ENCODE measurements at regions not wholly inside any gene's neighbourhood (a gene's known extent, or its start where the extent isn't known, plus 50 kb on each side); places are given as distances from the start of the nearest gene placed in this dataset.

DNA sequence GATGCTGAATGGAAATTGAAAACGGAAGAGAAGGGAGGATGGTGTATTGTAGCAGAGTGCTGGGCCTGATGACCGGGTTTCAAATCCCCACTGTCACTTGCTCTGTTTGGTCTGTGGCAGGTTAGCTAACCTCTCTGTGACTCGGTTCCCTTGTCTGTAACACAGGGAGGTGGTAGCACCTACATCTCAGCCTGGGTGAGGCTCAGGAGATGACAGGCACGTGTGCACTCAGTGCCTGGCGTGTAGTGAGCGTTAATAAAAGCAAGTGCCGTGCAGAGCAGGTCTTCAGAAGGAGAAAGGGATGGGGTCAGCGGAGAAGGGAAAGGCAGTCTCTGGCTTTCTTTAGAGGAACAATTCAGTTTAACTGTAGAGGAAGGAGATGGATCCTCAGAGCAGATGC lies 125.5 kb upstream of the SMIM21 start:
- ChIA-PET CTCF (no interaction called here), POLR2A (no interaction called here)
- TF ChIP-seq FOXK2 (IDR thresholded peaks at IDR 0.05) (no peak), FOXM1 (IDR thresholded peaks at IDR 0.05; ENCODE audit: borderline replicate concordance) (no peak), ARNT (IDR thresholded peaks at IDR 0.05) (no peak), HDGF (IDR thresholded peaks at IDR 0.05; ENCODE audit: borderline replicate concordance) (no peak), CTBP1 (IDR thresholded peaks at IDR 0.05; ENCODE audit: borderline replicate concordance) (no peak), FOXA1 (IDR thresholded peaks at IDR 0.05) (no peak), TARDBP (IDR thresholded peaks at IDR 0.05) (no peak), SP1 (IDR thresholded peaks at IDR 0.05) (no peak), NFRKB (IDR thresholded peaks at IDR 0.05) (no peak), ELF4 (IDR thresholded peaks at IDR 0.05) (no peak), LEF1 (IDR thresholded peaks at IDR 0.05; ENCODE audit: borderline replicate concordance) (no peak), SUZ12 (IDR thresholded peaks at IDR 0.05) (no peak), L3MBTL2 (conservative IDR thresholded peaks at IDR 0.05) (no peak), ZNF384 (IDR thresholded peaks at IDR 0.05) (no peak), BHLHE40 (IDR thresholded peaks at IDR 0.05; ENCODE audit: borderline replicate concordance) (no peak)
- TF ChIP-seq, protein P1, sequence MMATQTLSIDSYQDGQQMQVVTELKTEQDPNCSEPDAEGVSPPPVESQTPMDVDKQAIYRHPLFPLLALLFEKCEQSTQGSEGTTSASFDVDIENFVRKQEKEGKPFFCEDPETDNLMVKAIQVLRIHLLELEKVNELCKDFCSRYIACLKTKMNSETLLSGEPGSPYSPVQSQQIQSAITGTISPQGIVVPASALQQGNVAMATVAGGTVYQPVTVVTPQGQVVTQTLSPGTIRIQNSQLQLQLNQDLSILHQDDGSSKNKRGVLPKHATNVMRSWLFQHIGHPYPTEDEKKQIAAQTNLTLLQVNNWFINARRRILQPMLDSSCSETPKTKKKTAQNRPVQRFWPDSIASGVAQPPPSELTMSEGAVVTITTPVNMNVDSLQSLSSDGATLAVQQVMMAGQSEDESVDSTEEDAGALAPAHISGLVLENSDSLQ (IDR thresholded peaks at IDR 0.05), result no peak
- no peak for DNase-seq (ENCODE audit: extremely low spot score)

DNA sequence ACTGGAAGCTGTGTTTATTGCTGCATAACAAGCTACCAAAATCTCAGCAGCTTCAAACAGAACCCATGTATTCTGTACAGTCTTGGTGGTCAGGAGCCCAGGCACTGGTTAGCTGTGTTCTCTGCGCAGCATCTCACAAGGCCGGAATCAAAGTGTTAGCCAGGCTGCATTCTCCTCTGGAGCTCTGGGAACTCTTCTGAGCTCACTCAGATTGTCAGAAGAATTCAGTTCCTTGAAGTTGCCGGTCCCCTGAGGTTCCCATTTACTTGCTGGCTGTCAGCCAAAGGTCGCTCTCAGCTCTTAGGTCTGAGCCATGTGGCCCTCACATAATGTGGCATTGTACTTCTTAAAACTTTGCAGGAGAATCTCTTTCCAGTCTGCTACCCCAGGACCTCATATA lies 123.6 kb upstream of the SMIM21 start:
- no peak for DNase-seq (ENCODE audit: extremely low spot score)
- CTCF ChIA-PET, result no interaction called here
- TF ChIP-seq SUZ12 (IDR thresholded peaks at IDR 0.05), result no peak
- no peak for TF ChIP-seq SP1 (IDR thresholded peaks at IDR 0.05)
- no peak for TF ChIP-seq L3MBTL2 (conservative IDR thresholded peaks at IDR 0.05)
- TF ChIP-seq FOXA1 (IDR thresholded peaks at IDR 0.05), result no peak
- no peak for TF ChIP-seq FOXK2 (IDR thresholded peaks at IDR 0.05)
- no peak for TF ChIP-seq CTBP1 (IDR thresholded peaks at IDR 0.05; ENCODE audit: borderline replicate concordance)
- no peak for TF ChIP-seq ZNF384 (IDR thresholded peaks at IDR 0.05)
- TF ChIP-seq ARNT (IDR thresholded peaks at IDR 0.05), result no peak
- TF ChIP-seq LEF1 (IDR thresholded peaks at IDR 0.05; ENCODE audit: borderline replicate concordance), result no peak
- no peak for TF ChIP-seq ELF4 (IDR thresholded peaks at IDR 0.05)
- POLR2A ChIA-PET, result no interaction called here

DNA sequence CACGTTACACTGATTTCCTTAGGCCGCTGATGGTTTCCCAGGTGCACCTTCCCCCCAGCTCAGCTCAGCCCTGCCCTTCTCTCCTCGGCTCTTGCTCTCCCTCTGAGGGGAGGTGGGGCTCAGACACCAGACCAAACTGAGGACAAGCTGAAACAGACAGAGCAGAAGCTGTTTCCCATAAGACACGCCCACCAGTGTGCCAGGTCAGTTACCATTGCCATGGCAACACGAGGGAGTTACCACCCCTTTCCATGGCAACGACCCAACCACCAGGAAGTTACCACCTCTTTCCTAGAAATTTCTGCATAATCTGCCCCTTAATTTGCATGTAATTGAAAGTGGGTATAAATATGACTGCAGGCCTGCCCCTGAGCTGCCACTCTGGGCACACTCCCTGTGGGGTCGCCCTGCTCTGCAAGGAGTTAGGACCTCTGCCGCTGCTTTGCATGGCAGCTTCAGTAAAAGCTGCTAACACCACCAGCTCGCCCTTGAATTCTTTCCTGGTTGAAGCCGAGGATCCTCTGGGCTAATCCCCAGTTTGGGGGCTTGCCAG lies 120.9 kb upstream of the SMIM21 start:
- POLR2A ChIA-PET, result no interaction called here
- CTCF ChIA-PET, result interaction anchor here (1.1 kb wide), 1 partner anchor 17 kb away, joined by 3 read pairs; no protein-coding TSS in a partner anchor
- DNase-seq (ENCODE audit: extremely low spot score), result no peak
- TF ChIP-seq ARNT (IDR thresholded peaks at IDR 0.05) (no peak), LEF1 (IDR thresholded peaks at IDR 0.05; ENCODE audit: borderline replicate concordance) (no peak), SUZ12 (IDR thresholded peaks at IDR 0.05) (no peak), ELF4 (IDR thresholded peaks at IDR 0.05) (no peak), NFRKB (IDR thresholded peaks at IDR 0.05) (no peak), FOXK2 (IDR thresholded peaks at IDR 0.05) (no peak), ZNF384 (IDR thresholded peaks at IDR 0.05) (no peak)

DNA sequence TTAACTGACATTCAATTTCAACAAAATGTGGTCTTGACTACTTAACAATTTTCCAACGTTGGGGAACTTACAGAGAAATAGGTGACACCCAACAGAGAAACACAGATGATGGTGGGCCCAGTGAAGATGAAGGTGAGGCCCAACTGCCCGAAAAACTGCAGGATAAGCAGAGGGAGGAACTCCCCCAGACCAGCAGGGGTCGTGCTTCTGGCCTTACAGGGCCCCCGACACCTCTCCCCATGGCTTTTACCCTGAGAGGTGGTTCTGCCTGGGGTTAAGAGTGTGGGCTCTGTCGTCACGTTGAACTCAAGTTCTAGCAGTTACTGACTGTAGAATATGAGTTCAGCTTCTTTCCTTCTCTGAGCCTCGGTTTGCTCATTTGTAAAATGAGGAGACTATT lies 119.5 kb upstream of the SMIM21 start:
- ChIA-PET POLR2A (interaction anchor here (0.8 kb wide), 1 partner anchor 105 kb away, joined by 3 read pairs; no protein-coding TSS in a partner anchor), CTCF (interaction anchor here (0.6 to 1.1 kb wide), 2 partner anchors 16 to 888 kb away, joined by 3 read pairs; no protein-coding TSS in a partner anchor)
- no peak for DNase-seq (ENCODE audit: extremely low spot score)
- TF ChIP-seq CTBP1 (IDR thresholded peaks at IDR 0.05; ENCODE audit: borderline replicate concordance), result no peak

DNA sequence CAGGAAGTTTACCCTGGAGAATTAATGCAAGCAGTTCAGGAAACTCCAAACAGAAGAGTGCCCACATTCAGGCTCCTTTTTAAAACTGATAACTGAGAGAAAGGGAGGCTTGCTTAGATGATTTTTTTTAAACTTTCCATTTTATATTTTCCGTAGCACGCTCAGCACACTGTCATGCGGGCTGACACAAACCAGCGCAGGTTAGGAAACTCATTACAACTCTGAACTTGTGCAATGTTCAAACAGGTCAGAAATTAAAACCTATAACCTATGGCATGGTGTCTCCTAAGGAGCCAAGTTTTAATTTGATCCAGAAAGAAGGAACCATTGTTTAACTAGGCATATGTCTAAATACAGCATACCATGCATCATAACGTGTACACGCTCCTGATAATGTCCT lies 117.7 kb upstream of the SMIM21 start:
- TF ChIP-seq SP1 (IDR thresholded peaks at IDR 0.05) (no peak), HDGF (IDR thresholded peaks at IDR 0.05; ENCODE audit: borderline replicate concordance) (no peak), ARNT (IDR thresholded peaks at IDR 0.05) (no peak), SUZ12 (IDR thresholded peaks at IDR 0.05) (no peak), ZNF384 (IDR thresholded peaks at IDR 0.05) (no peak), ELF4 (IDR thresholded peaks at IDR 0.05) (no peak), NFRKB (IDR thresholded peaks at IDR 0.05) (no peak)
- POLR2A ChIA-PET, result no interaction called here
- no peak for DNase-seq (ENCODE audit: extremely low spot score)
- CTCF ChIA-PET, result no interaction called here

DNA sequence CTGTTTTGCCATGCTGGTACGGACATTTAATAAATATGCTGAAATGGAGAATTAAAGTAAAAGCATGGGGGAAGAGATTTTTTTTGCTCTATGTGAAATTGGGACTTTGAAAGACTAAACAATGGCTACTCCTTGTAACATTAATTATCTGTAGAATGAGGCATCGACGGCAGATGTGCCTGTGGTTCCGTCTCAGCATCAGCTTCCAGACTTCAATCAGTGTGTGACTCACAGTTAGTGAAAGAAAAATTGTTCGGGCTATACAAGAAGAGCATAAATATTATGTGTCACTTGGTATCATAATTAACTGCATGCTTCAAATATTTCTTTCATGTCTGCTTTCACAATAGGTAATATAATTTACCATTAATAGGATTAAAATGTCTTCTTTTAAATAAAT lies 117.0 kb upstream of the SMIM21 start:
- no peak for DNase-seq (ENCODE audit: extremely low spot score)
- CTCF ChIA-PET, result no interaction called here
- TF ChIP-seq CTBP1 (IDR thresholded peaks at IDR 0.05; ENCODE audit: borderline replicate concordance) (no peak), FOXK2 (IDR thresholded peaks at IDR 0.05) (no peak), SUZ12 (IDR thresholded peaks at IDR 0.05) (no peak), SP1 (IDR thresholded peaks at IDR 0.05) (no peak), BHLHE40 (IDR thresholded peaks at IDR 0.05; ENCODE audit: borderline replicate concordance) (no peak), ELF4 (IDR thresholded peaks at IDR 0.05) (no peak), ARNT (IDR thresholded peaks at IDR 0.05) (no peak), LEF1 (IDR thresholded peaks at IDR 0.05; ENCODE audit: borderline replicate concordance) (no peak), FOXA1 (IDR thresholded peaks at IDR 0.05) (no peak), NFRKB (IDR thresholded peaks at IDR 0.05) (no peak), ZNF384 (IDR thresholded peaks at IDR 0.05) (no peak), L3MBTL2 (conservative IDR thresholded peaks at IDR 0.05) (no peak), FOXM1 (IDR thresholded peaks at IDR 0.05; ENCODE audit: borderline replicate concordance) (no peak), TARDBP (IDR thresholded peaks at IDR 0.05) (no peak), HDGF (IDR thresholded peaks at IDR 0.05; ENCODE audit: borderline replicate concordance) (no peak)
- TF ChIP-seq, protein P1 (IDR thresholded peaks at IDR 0.05), result no peak
- POLR2A ChIA-PET, result no interaction called here

DNA sequence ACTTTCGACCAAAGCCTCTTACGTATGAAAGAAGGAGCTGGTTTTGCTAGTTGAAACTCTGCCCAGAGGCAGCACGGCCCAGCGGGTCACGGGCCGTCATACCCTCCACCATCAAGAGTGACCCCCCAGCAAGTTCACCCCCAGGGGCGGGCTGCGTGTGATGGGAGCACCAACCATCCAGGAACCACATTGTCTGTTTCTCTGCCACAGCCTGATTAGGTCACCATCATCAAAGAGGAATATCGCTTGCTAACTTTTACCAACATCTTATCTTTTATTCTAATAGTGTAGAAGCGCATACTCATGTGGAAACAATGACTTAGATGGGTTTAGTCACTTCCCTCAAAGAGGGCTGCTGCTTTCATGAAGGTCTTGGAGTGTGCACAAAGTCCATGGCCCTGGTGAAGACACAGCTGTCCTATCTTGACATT lies 116.6 kb upstream of the SMIM21 start:
- ChIA-PET CTCF (no interaction called here), POLR2A (no interaction called here)
- TF ChIP-seq ELF4 (IDR thresholded peaks at IDR 0.05) (no peak), TARDBP (IDR thresholded peaks at IDR 0.05) (no peak), HDGF (IDR thresholded peaks at IDR 0.05; ENCODE audit: borderline replicate concordance) (no peak), L3MBTL2 (conservative IDR thresholded peaks at IDR 0.05) (no peak), CTBP1 (IDR thresholded peaks at IDR 0.05; ENCODE audit: borderline replicate concordance) (no peak), NFRKB (IDR thresholded peaks at IDR 0.05) (no peak), SUZ12 (IDR thresholded peaks at IDR 0.05) (no peak), ZNF384 (IDR thresholded peaks at IDR 0.05) (no peak), SP1 (IDR thresholded peaks at IDR 0.05) (no peak), ARNT (IDR thresholded peaks at IDR 0.05) (no peak), FOXA1 (IDR thresholded peaks at IDR 0.05) (no peak), FOXK2 (IDR thresholded peaks at IDR 0.05) (no peak), BHLHE40 (IDR thresholded peaks at IDR 0.05; ENCODE audit: borderline replicate concordance) (no peak), FOXM1 (IDR thresholded peaks at IDR 0.05; ENCODE audit: borderline replicate concordance) (no peak), LEF1 (IDR thresholded peaks at IDR 0.05; ENCODE audit: borderline replicate concordance) (no peak)
- TF ChIP-seq, protein P1 (IDR thresholded peaks at IDR 0.05), result no peak
- no peak for DNase-seq (ENCODE audit: extremely low spot score)
